Keratinocyte (primary cell): ENCODE measurements at regions not wholly inside any gene's neighbourhood (a gene's known extent, or its start where the extent isn't known, plus 50 kb on each side); places are given as distances from the start of the nearest gene placed in this dataset.
"Not testable (repeated sequence)": the region's sequence is repeated elsewhere in the genome, so short reads cannot be mapped to it uniquely, and the experiment has no call there.

Source experiments
- CTCF ChIP-seq, 3 experiments: IDR thresholded peaks in 1 of 3; conservative IDR thresholded peaks in 1 of 3; optimal IDR thresholded peaks in 1 of 3; 2 replicates in 2 of 3; 3 replicates in 1 of 3; pipeline versions ENCODE3 to v1.5.1; 2011; ENCODE audit warnings: low read length in 3 of 3, mild to moderate bottlenecking in 3 of 3, moderate library complexity in 2 of 3, control low read depth in 1 of 3, inconsistent platforms in 1 of 3; ENCODE audit not compliant: insufficient read depth in 2 of 3; ENCODE audit errors: extremely low read depth in 1 of 3
- EZH2 ChIP-seq: IDR thresholded peaks from one replicate; pipeline ENCODE4 v1.6.1; 2012; ENCODE audit warnings: inconsistent platforms, mild to moderate bottlenecking, low read length, moderate library complexity

- TF ChIP-seq CTCF (optimal IDR thresholded peaks at IDR 0.05 in 1 of 3, IDR thresholded peaks at IDR 0.05 in 1 of 3, conservative IDR thresholded peaks at IDR 0.05 in 1 of 3; ENCODE audit: extremely low read depth in 1 of 3, insufficient read depth in 2 of 3, low read length in 3 of 3); EZH2: not testable (repeated sequence)
Observed at GRCh38 chr7:27457120-27457519, 205.6 kb downstream of the HIBADH start.
